Osteoblast (primary cell): ENCODE measurements at regions not wholly inside any gene's neighbourhood (a gene's known extent, or its start where the extent isn't known, plus 50 kb on each side); places are given as distances from the start of the nearest gene placed in this dataset.

ENCODE experiments used
- DNase-seq: peaks from one replicate; pipeline ENCODE4 v3.0.0; 2011; ENCODE audit warnings: low spot score, mixed read lengths; ENCODE audit not compliant: insufficient read length; ENCODE audit errors: missing footprints
- H2AFZ ChIP-seq: 2 replicates; pipeline ENCODE4 v1.6.0; 2011; ENCODE audit warnings: mild to moderate bottlenecking, low read length
- H3K27ac ChIP-seq: 2 replicates; pipeline ENCODE4 v1.5.1; 2011; ENCODE audit warnings: mild to moderate bottlenecking, low read depth, low read length, moderate library complexity
- H3K27me3 ChIP-seq: 2 replicates; pipeline ENCODE4 v1.6.0; 2012; ENCODE audit warnings: mild to moderate bottlenecking, control low read depth, inconsistent platforms, low read length, moderate library complexity; ENCODE audit not compliant: insufficient read depth
- H3K36me3 ChIP-seq: 2 replicates; pipeline ENCODE4 v1.5.1; 2011; ENCODE audit warnings: mild to moderate bottlenecking, low read length, control low read depth, moderate library complexity; ENCODE audit not compliant: insufficient read depth
- H3K4me1 ChIP-seq: 2 replicates; pipeline ENCODE4 v1.5.1; 2011; ENCODE audit warnings: mild to moderate bottlenecking, low read length, control low read depth, moderate library complexity; ENCODE audit not compliant: insufficient read depth
- H3K4me2 ChIP-seq: 2 replicates; pipeline ENCODE4 v1.6.0; 2011; ENCODE audit warnings: mild to moderate bottlenecking, low read length; ENCODE audit not compliant: insufficient read depth
- H3K4me3 ChIP-seq: fragments of 200-600 bp; sonication (generic); 3 replicates; pipeline ENCODE4 v1.5.1; 2012; ENCODE audit warnings: mild to moderate bottlenecking, low read length, inconsistent platforms; ENCODE audit not compliant: insufficient read depth
- H3K79me2 ChIP-seq: 2 replicates; pipeline ENCODE4 v1.6.0; 2012; ENCODE audit warnings: mild to moderate bottlenecking, low read length, control low read depth, inconsistent platforms; ENCODE audit not compliant: insufficient read depth
- H3K9me3 ChIP-seq: 2 replicates; pipeline ENCODE4 v1.5.1; 2011; ENCODE audit warnings: low read depth, low read length, control low read depth
- H4K20me1 ChIP-seq: 2 replicates; pipeline ENCODE4 v1.6.0; 2012; ENCODE audit warnings: mild to moderate bottlenecking, low read length, control low read depth; ENCODE audit not compliant: insufficient read depth
- CTCF ChIP-seq: IDR thresholded peaks from 2 replicates; pipeline ENCODE4 v1.5.1; 2011; ENCODE audit warnings: mild to moderate bottlenecking, low read depth, low read length, moderate library complexity; ENCODE audit errors: extremely low read depth

DNA sequence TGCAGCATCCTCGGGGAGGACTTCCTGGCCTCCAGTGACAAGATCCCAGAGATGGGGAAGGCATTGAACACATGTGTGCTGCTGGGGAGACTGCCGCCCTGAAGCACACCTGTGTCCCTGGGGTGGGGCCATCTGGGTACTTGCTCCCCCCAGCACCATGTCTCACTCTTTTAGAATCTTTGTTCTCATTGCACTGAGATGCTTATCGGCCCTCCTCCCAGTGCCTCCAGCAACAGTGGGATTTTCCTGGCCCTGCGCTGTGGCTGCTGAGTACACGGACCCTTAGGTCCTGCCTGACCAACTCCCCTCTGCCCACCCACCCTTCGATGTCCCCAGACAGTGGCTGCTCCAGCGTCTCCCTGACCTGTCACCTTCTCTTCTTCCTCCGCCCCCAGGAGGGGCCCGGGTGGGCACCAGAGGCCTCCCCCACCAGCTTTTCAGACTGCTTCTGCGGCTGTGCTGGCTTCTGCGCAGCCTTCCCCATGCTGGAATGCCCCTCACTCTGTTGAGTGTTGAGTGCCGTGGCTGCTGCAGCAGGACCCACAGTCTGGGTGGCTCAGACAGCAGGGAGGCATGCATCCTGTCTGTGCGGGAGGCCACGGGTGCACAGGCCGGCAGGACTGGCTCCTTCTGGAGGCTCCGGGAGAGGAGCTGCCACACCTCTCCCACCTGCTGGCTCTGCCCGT, 145.9 kb upstream of the IRX2 start:
- TF ChIP-seq CTCF: no peak
- DNase-seq: peak; percentile 35
- Histone ChIP-seq H3K9me3 (no peaks in the 10 kb centered on the region), H3K4me1 (no peaks in the 10 kb centered on the region), H3K27me3 (no peaks in the 10 kb centered on the region), H3K27ac (no peak overlapping the region), H3K79me2 (no peaks in the 10 kb centered on the region), H3K36me3 (no peaks in the 10 kb centered on the region), H4K20me1 (no peaks in the 10 kb centered on the region), H3K4me3 (no peak overlapping the region), H2AFZ (no peak overlapping the region), H3K4me2 (no peak overlapping the region)

- peak; percentile 15 for DNase-seq
- Histone ChIP-seq H4K20me1 (no peaks in the 10 kb centered on the region), H3K4me1 (no peaks in the 10 kb centered on the region), H3K36me3 (no peaks in the 10 kb centered on the region), H3K9me3 (no peaks in the 10 kb centered on the region), H2AFZ (no peak overlapping the region), H3K27me3 (no peaks in the 10 kb centered on the region), H3K79me2 (no peaks in the 10 kb centered on the region), H3K4me3 (no peak overlapping the region), H3K27ac (no peak overlapping the region), H3K4me2 (no peak overlapping the region)
- TF ChIP-seq CTCF: no peak
Measured at GRCh38 chr5:2896371-2897275, 145.1 kb upstream of the IRX2 start.

DNA sequence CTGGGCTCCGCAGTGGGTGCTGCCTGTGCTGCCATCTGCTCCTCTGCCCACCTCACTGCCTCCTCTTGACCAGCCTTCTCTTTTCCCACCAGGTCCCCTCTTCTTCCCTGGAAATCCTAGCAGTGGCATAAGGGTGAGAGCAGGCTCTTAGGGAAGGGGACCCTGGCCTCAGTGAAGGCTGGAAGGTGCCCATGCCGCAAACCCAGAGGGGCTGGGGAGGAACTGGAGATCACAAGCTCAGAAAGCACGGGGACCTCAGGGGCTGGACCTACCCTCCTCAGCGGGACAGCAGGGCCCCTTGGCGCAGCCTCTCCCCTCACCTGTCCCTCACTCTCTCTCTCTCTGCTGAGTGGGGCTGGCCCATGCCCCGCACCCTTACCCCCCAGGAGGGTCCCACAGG, 144.4 kb upstream of the IRX2 start:
- H3K79me2 ChIP-seq: no peaks in the 10 kb centered on the region
- TF ChIP-seq CTCF: no peak
- no peaks in the 10 kb centered on the region for H3K27me3 ChIP-seq
- H3K4me2 ChIP-seq: no peak overlapping the region
- no peak overlapping the region for H2AFZ ChIP-seq
- no peak overlapping the region for H3K27ac ChIP-seq
- H3K4me1 ChIP-seq: no peaks in the 10 kb centered on the region
- H3K36me3 ChIP-seq: no peaks in the 10 kb centered on the region
- H3K4me3 ChIP-seq: no peak overlapping the region
- no peak for DNase-seq
- H4K20me1 ChIP-seq: no peaks in the 10 kb centered on the region
- H3K9me3 ChIP-seq: no peaks in the 10 kb centered on the region

GRCh38 chr5:2895196-2895595, 143.7 kb upstream of the IRX2 start:
- Histone ChIP-seq H3K27me3 (no peaks in the 10 kb centered on the region), H3K9me3 (no peaks in the 10 kb centered on the region), H2AFZ (no peak overlapping the region), H3K4me1 (no peaks in the 10 kb centered on the region), H3K4me2 (no peak overlapping the region), H3K36me3 (no peaks in the 10 kb centered on the region), H3K27ac (no peak overlapping the region), H3K4me3 (no peak overlapping the region), H3K79me2 (no peaks in the 10 kb centered on the region), H4K20me1 (no peaks in the 10 kb centered on the region)
- DNase-seq: peak; percentile 62
- TF ChIP-seq CTCF: no peak
